HFFc6 (cell line): ENCODE measurements at regions not wholly inside any gene's neighbourhood (a gene's known extent, or its start where the extent isn't known, plus 50 kb on each side); places are given as distances from the start of the nearest gene placed in this dataset.

Source experiments
- DNase-seq: peaks from one replicate; pipeline ENCODE4 v3.0.0-alpha.2; 2018
- H3K27ac Mint-ChIP-seq: 2 replicates; pipeline ENCODE4 v1.8.0; 2020; ENCODE audit warnings: mild to moderate bottlenecking, mixed read lengths
- H3K27me3 Mint-ChIP-seq: 2 replicates; pipeline ENCODE4 v1.8.0; 2021; ENCODE audit warnings: mild to moderate bottlenecking, moderate library complexity, mixed read lengths; ENCODE audit not compliant: insufficient read depth
- H3K36me3 Mint-ChIP-seq: 2 replicates; pipeline ENCODE4 v1.8.0; 2021; ENCODE audit warnings: low read depth, mixed read lengths
- H3K4me1 Mint-ChIP-seq: 2 replicates; pipeline ENCODE4 v1.8.0; 2020; ENCODE audit warnings: low read depth, mixed read lengths
- H3K4me3 Mint-ChIP-seq: 2 replicates; pipeline ENCODE4 v1.8.0; 2020; ENCODE audit warnings: mild to moderate bottlenecking, moderate library complexity, mixed read lengths
- H3K9me3 Mint-ChIP-seq: 2 replicates; pipeline ENCODE4 v1.8.0; 2020; ENCODE audit warnings: mild to moderate bottlenecking, mixed read lengths
- TF ChIP-seq, protein P1 (sequence below): fragments of 200-600 bp; sonication (generic); IDR thresholded peaks from 2 replicates; pipeline ENCODE4 v1.5.0; 2021; ENCODE audit warnings: antibody characterized with exemption, mild to moderate bottlenecking

DNA sequence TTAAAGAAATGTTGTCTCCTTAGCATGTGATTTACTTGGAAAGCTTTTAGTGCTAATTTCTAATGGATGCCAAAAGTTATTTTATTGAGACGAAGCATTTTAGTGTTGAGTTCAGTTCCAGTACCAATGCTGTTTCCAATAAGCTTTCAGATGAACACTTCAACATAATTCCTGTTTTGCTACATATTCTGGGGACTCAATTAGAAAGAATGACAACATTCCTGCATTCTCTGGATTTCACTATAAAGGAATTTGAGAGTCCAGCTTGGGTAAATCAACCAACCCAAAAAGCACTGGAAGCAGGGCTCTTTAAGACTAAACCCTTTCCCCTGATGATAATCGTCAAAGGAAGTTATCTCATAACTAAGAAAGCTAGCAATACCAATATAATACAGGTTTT, 353.0 kb upstream of the TMTC1 start:
- H3K27me3 Mint-ChIP-seq = no peaks in the 10 kb centered on the region; the same call in 1 of the 2 replicates
- no peak for DNase-seq
- H3K36me3 Mint-ChIP-seq = no peaks in the 10 kb centered on the region

GRCh38 chr12:30135776-30136175, 352.0 kb upstream of the TMTC1 start:
- Mint-ChIP-seq H3K36me3 (no peaks in the 10 kb centered on the region), H3K9me3 (peaks cover 21% of the 10 kb centered on the region; the same call in 1 of the 2 replicates), H3K27me3 (no peaks in the 10 kb centered on the region; the same call in 1 of the 2 replicates)

More for the DNA sequence above, 353.0 kb upstream of the TMTC1 start:
- TF ChIP-seq, protein P1, sequence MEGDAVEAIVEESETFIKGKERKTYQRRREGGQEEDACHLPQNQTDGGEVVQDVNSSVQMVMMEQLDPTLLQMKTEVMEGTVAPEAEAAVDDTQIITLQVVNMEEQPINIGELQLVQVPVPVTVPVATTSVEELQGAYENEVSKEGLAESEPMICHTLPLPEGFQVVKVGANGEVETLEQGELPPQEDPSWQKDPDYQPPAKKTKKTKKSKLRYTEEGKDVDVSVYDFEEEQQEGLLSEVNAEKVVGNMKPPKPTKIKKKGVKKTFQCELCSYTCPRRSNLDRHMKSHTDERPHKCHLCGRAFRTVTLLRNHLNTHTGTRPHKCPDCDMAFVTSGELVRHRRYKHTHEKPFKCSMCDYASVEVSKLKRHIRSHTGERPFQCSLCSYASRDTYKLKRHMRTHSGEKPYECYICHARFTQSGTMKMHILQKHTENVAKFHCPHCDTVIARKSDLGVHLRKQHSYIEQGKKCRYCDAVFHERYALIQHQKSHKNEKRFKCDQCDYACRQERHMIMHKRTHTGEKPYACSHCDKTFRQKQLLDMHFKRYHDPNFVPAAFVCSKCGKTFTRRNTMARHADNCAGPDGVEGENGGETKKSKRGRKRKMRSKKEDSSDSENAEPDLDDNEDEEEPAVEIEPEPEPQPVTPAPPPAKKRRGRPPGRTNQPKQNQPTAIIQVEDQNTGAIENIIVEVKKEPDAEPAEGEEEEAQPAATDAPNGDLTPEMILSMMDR = no peak
- Mint-ChIP-seq H3K27ac (no peak overlapping the region), H3K9me3 (peaks cover 18% of the 10 kb centered on the region; the same call in 1 of the 2 replicates), H3K4me3 (no peak overlapping the region), H3K4me1 (no peaks in the 10 kb centered on the region)

GRCh38 chr12:30134229-30134628, 350.5 kb upstream of the TMTC1 start:
- TF ChIP-seq, protein P1 = no peak
- H3K4me3 Mint-ChIP-seq = no peak overlapping the region
- DNase-seq = no peak
- H3K9me3 Mint-ChIP-seq = peaks cover 28% of the 10 kb centered on the region
- H3K27me3 Mint-ChIP-seq = peaks cover 2% of the 10 kb centered on the region; the same call in 1 of the 2 replicates
- no peaks in the 10 kb centered on the region for H3K36me3 Mint-ChIP-seq
- H3K27ac Mint-ChIP-seq = no peak overlapping the region
- no peaks in the 10 kb centered on the region for H3K4me1 Mint-ChIP-seq

More at GRCh38 chr12:30135776-30136175, 352.0 kb upstream of the TMTC1 start:
- Mint-ChIP-seq H3K4me1 (no peaks in the 10 kb centered on the region), H3K4me3 (no peak overlapping the region), H3K27ac (no peak overlapping the region)
- TF ChIP-seq, protein P1 = no peak
- DNase-seq = no peak

GRCh38 chr12:30126944-30127343, 343.2 kb upstream of the TMTC1 start:
- Mint-ChIP-seq H3K9me3 (peaks cover 36% of the 10 kb centered on the region), H3K4me1 (no peaks in the 10 kb centered on the region), H3K27me3 (peaks cover 2% of the 10 kb centered on the region; the same call in 1 of the 2 replicates), H3K27ac (no peak overlapping the region), H3K4me3 (no peak overlapping the region), H3K36me3 (no peaks in the 10 kb centered on the region)
- TF ChIP-seq, protein P1 = no peak
- DNase-seq = no peak

DNA sequence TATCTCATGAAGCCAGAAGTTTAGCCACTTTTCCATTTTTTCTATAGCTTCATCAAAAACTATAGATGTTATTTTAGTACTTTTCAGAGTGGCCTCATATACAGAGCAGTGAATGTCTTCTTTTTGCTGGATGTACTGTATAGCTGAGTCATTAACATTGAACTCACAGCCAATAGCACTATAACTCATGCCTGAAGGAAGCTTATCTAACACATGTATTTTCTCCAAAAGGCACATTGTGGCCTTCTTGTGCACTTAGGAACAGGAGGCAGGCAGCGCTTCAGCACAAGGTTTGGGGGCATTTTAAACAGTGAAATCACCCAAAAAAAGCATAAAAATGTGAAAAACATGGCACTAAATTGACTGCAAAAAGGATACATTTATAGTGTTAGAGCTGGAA, 336.8 kb upstream of the TMTC1 start:
- H3K9me3 Mint-ChIP-seq = peaks cover 40% of the 10 kb centered on the region

More for the DNA sequence above, 336.8 kb upstream of the TMTC1 start:
- TF ChIP-seq, protein P1 = no peak
- Mint-ChIP-seq H3K36me3 (no peaks in the 10 kb centered on the region), H3K27ac (no peak overlapping the region), H3K4me1 (no peaks in the 10 kb centered on the region), H3K27me3 (no peaks in the 10 kb centered on the region; the same call in 1 of the 2 replicates), H3K4me3 (no peak overlapping the region)
- no peak for DNase-seq
